Loucy (cell line): ENCODE measurements at regions not wholly inside any gene's neighbourhood (a gene's known extent, or its start where the extent isn't known, plus 50 kb on each side); places are given as distances from the start of the nearest gene placed in this dataset.

ENCODE experiments used
- CTCF ChIP-seq: fragments of 200-600 bp; sonication (generic); conservative IDR thresholded peaks from 2 replicates; pipeline ENCODE4 v1.5.1; 2014; ENCODE audit warnings: mild to moderate bottlenecking, antibody characterized with exemption, low read length
- EZH2phosphoT487 ChIP-seq: fragments of 200-600 bp; IDR thresholded peaks from 2 replicates; pipeline ENCODE4 v1.6.1; 2018; ENCODE audit warnings: antibody characterized with exemption, mild to moderate bottlenecking, moderate library complexity, borderline replicate concordance

GRCh38 chr17:5672141-5672540 lies 87.8 kb upstream of the NLRP1 start:
- TF ChIP-seq CTCF (no peak), EZH2phosphoT487 (no peak)
